HG02610 (cell line): ENCODE measurements at regions not wholly inside any gene's neighbourhood (a gene's known extent, or its start where the extent isn't known, plus 50 kb on each side); places are given as distances from the start of the nearest gene placed in this dataset.
A peak's percentile ranks its signal among the peaks of the same experiment; 100 is the strongest.

Experiments used
- ATAC-seq: cut with Tn5 transposase; IDR thresholded peaks from one replicate; pipeline ENCODE4 v1.9.1; 2021; ENCODE audit warnings: mild to moderate bottlenecking, moderate library complexity; ENCODE audit not compliant: unreplicated experiment

DNA sequence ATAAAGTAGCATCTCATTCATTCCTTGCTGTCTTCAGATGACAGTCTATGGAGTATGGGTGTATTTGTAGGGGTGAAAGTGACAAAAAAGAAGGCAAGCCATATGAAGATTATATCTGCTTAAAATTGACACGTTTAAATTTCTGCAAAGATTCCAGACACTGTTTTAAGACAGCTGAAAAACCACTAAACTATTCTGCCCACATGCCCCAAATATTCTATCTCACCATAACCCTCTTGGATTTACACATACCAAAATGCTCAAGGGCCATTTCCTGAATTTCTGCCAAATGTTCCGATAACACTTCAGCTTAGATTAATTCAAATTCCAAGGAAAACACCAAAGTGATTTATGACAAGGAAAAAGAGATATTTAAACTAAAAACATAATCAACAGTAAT lies 99.9 kb upstream of the IL6 start:
- no peak for ATAC-seq

DNA sequence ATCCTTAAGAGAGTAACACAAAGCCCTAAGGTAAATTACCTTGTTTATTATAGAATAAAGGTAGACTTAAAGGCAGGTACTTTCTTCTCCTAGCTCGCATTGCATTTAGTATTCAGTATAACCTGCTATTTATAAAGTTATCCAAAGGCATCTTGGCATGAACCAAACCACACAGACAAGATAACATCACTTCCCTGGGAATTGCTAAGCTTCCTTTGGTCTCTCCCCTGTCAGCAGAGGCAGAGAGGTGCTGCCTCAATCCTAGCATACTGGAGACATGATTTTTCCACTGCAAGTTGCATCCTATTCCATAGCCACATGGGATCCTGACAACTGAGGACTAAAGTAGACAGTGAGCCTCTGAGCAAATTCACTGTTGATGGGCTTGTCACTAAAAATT lies 101.7 kb upstream of the IL6 start:
- no peak for ATAC-seq

DNA sequence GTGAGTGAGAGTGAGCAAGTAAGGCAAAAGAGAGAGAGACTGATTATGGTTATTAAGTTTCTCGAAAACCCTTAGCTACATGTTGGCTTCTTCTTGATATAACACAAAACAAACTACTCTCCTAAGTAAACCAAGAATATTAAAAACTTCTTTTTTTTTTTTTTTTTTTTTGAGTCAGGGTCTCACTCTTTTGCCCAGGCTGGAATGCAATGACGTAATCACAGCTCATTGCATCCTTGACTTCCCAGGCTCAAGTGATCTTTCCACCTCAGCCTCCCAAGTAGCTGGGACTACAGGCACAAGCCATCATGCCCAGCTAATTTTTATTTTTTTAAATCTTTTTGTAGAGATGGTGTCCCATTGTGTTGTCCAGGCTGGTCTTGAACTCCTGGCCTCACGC lies 102.2 kb upstream of the IL6 start:
- ATAC-seq: no peak

DNA sequence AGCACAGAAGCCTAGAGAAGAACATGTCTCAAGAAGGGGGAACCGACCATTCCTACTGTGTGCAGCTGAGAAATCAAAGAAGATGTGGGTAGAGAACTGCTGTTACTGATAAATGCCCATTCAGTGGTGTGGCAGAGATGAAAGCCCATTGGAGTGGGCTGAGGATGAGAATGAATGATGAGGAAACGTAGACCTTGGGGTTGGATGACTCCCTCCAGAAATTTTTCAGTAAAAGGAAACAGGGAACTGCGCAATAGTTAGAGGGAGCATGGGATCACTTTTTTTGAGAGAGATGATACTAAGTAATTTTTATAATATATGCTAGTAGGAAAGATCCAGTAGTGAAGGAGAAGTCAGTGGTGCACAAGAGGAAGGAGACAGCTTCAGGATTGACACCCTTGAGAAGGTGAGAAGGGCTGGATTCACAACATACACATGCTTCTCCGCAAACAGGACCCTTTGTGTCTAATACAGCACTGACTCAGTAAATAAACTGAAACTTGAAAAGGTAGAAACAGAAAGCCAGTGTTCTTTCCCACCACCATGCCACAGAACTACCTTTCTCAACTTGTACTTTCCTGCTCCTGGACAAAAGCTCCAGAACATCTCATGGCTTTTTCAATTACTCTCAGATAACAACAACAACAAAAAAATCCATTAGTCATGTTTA lies 104.7 kb upstream of the IL6 start:
- ATAC-seq: no peak

DNA sequence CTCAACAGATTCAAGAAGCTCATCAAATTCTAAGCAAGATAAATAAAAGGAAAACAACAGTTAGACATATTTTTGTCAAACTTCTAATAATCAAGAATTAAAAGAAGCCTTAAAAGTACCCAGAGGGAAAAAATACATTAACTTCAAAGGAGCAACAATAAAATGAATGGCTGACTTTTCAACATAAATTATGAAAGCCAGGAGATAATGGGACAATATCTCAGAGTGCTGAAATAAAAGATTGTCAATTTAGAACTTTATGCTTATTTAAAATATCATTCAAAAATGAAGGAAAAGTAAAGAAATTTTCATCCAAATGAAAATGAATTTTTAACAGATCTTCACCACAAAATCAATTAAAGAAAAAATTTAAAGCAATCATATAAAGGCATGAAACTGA lies 108.5 kb upstream of the IL6 start:
- ATAC-seq: no peak

DNA sequence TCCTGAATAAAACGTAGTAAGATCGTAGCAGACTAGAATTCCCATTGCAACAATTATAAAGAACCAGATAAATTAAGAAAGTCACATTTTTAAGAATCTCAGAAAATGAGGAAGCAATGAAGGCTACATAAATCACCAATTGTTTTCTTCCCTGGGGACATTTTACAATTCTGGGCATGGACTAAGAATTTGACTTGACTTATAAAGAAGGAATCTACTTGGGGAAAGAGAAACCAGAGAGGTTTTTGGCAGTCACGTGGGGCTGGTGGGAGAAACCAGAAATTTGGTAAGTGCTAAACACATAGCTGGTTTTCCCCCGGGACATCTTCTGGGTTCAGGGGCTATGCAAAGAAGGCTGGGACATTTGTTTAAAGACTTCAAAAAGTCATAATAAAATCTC lies 109.8 kb upstream of the IL6 start:
- ATAC-seq: no peak

DNA sequence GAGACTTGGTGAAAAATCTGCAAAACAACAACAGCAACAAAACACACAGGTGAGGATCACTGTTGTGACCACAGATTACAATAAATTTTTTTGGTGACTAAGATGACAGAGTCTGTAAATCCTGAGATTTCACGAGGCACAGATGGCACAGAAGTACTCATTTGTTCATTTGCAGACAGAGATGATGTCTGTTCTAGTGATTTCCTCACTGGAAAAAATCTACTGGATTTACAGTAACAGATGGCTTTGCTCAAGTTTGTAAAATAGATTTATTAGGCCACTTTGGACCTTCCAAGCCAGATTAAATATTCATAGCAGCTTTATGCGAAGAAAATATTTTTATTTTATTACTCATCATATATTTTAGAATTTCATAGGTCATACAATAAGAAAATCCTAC lies 113.5 kb upstream of the IL6 start:
- no peak for ATAC-seq

DNA sequence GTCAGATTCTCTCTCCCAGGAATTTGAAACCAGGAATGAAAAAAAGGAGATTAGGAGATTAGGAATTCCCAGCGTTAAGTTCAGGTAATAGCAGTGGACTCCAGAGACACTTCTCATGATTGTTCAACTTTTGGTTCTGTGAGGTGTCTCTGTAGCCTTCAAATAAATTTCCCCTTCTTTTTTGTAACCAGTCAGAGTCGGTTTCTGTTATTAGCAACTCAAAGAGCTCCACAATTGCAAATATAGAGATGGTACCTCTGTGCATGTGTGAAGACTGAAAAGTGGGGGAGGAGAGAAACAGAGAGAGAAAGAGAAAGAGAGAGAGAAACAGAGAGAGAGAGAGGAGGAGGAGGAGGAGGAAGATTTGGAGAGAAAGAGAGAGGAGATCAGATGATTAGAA lies 112.8 kb upstream of the STEAP1B start:
- ATAC-seq: peak; percentile 61

DNA sequence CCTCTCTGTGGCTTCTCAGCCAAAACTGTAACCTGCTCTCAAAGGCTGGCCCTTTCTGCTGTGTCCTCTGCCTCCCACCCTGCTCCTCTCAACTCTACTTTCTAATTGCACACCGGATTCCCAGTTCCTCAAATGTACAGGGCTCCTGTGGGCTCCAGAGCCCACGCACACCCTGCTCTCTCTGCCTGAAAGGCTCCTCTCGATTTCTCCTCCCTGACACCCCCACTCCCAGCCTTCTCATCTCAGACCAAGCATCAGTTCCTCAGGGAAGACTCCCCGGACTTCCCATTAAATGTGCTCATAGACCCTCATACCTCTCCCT lies 111.7 kb upstream of the STEAP1B start:
- ATAC-seq: no peak

DNA sequence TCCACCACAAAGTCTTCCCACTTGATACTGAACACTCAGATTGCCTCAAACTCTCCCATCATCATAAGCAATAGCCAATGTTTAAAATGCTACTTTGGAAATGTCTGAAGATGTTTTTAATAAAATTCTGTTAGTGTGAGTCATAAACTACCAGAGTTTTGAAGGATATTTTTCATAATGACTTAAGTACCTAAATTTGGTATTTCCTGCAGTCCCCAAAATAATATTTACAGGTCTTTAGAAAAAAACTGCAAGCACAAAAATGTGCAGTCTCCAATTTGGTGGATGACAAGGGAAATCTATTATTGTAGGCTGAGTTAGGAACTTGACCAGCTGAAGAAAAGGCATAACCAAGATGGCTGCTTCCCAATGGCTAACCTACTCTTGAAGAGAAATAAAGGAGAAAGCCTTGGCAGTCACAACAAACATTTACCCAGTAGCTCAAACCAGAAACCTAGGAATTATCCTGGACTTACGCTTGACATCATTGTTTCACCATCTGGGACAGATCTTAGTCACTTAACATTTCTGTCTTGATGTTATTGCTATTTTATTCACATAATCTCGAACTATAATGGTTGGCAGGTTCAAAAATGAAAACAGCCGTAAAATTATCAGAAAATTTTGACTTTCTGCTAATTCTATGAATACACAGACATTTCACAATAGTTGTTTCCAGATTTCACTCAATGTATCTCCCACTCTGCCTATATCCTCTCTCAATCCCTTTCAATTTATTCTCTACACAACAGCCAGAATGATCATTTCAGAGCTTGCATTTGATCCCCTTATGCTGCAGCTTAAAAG lies 111.2 kb upstream of the STEAP1B start:
- ATAC-seq: no peak

DNA sequence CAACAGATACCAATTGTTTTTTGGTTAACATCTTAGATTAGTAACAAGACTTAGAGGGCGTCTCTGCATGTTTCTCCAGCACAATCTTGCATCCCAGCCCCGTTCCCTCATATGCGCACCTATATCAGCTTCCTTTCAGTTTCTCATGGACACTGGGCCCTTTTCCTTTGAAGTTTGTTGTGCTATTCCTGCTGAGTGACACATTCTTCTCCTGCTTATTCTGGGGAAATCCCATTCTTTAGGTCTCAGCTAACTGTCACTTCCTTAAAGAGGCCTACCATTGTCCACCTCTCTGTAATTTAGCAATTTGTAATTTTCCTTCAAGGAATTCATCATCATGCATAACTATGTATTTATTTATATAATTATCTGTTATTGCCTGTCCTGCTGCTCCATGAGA lies 110.3 kb upstream of the STEAP1B start:
- ATAC-seq: no peak

DNA sequence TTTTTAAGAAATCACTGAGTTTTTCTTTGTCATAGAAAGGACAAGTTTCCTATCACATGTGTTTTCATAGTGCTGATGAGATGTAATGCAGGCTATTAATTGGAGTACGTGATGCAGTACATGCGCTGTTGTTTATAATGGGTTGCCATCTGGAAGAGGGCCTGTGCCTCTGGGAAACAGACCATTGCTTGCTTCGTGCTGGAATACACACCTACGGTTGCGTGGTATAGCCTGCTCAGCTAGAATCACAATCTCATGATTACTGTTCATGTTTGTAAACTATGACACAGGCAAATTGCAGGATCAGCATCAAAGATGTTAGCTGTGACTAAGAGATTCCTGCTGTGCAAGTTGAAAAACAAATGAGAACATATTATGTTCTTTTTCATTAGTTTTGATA lies 107.2 kb upstream of the STEAP1B start:
- ATAC-seq: no peak

DNA sequence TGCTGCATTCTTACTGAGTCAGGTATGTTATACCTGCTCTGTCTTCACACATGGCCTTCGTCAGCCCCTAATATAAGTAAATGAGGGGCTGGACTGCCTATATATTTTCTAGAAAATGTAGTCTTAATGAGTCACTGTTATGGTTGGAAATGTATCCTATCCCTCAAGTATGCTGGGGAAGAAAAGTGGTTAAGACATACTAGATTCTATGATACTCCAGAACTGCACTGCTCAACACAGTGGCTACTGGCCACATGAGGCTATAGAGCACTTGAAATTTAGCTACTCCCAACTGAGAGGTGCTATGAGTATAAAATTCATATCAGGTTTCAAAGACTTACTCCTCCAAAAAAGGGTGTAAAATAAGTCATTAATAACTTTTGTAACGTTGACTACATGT lies 104.3 kb upstream of the STEAP1B start:
- no peak for ATAC-seq

DNA sequence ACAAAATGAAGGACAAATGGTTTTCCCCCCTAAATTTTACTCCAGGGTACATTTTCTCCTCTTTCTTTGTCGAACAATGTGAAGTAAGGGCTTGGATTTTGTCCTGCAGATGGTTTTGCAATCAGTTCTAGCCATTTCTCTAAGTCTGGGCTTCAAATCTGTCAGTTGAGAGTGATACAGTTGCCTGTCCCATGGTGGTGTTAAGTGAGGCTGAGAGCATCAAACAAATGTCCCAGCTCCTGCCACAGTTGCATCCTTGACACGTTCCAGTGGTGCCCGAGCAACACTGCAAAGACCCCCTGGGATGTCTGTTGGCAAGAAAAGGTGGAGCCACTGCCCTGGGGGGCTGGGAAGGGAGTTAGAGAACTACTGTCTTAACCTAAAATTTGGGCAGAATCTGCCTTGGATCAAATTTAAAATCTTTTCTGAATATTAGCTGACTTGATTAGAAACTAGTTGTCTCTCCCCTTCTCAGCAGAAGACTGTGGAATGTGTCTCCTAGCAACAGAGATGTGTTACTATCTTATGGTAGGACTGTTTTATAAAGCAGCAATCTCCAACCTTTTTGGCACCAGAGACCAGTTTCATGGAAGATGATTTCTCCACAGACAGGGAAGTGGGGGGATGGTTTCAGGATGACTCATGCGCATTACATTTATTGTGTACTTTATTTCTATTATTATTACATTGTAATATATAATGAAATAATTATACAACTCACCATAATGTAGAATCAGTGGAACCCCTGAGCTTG lies 102.0 kb upstream of the STEAP1B start:
- no peak for ATAC-seq

DNA sequence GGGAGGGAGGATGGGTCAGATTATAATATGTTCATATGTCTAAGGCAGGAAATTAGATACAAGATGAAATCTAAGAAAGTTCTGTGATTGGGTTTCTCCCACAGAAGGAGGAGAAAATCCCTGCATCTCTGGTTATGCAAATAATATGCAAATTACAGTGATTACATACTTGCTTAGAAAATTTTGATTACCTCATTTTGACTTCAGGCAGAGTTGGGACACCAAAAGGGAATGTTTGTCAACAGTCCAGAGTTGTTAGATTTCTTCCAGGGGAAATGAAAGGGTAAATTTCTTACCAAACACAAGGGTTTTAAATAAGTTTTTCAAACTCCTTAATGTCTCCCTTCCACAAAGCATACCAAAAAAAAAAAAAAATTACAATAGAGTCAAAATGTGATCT lies 101.4 kb upstream of the STEAP1B start:
- no peak for ATAC-seq

DNA sequence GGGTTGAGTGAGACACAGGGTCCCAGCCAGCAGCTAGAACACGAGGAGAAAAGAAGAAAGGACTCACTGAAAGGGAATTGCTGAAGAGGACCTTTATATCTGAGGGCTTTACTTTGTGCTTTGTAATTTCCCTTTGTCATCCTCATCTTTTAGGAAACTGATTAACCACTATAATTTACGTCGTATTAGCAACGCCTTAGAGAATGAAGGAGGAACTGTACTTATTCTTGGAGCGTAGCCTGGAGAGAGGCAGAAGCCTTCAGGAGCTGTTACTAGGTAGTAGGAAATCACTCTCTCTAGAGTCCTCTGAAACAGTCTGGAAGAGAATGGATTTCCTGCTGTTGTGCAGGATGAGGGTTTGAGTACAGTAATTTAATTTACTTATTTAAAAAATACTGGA lies 101.0 kb upstream of the STEAP1B start:
- ATAC-seq: no peak

DNA sequence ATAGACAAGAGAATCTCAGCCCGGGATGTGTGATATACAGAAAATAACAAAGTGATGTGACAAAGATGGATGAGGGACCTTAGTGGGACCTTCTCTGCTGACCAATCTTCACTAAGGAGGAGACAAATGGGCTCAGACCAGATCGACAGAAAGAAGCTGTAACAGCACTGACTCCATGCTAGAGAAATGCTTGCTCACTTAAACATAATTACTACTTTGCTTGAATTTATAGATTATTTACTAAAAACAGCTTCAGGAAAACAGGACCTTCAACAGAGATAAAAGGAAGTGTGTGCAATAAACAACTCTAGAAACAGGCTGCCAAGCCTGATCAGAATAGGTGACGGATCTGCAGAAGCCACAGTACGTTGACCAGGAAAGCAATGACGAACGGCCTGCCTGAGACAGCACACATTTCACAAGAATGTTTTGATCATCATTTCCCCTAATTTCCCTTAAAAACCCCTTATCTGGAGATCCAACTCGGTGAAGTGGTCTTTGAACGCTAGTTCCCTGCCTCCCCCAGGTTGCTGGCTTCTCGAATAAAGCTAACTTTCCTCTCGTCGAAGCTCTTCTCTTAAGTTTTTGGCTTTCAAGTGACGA lies 98.4 kb upstream of the STEAP1B start:
- no peak for ATAC-seq

DNA sequence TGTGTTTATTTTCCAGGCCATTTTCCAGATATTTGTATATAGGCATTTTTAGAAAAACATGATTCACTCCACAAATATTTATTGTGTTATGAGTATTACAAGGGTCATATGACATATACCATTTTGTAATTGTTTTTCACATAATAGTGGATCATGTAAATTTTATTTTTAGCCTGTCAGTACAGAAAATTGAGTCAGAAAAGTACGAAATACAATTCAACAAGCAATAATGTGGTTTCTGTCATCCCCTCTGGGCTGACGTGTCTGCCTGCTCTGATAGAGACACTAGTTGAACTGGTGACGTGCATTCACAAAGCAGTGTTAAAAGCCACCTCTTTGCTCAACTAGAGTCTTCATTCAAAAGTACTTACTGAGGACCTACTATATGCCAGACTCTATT lies 97.9 kb upstream of the STEAP1B start:
- ATAC-seq: no peak

DNA sequence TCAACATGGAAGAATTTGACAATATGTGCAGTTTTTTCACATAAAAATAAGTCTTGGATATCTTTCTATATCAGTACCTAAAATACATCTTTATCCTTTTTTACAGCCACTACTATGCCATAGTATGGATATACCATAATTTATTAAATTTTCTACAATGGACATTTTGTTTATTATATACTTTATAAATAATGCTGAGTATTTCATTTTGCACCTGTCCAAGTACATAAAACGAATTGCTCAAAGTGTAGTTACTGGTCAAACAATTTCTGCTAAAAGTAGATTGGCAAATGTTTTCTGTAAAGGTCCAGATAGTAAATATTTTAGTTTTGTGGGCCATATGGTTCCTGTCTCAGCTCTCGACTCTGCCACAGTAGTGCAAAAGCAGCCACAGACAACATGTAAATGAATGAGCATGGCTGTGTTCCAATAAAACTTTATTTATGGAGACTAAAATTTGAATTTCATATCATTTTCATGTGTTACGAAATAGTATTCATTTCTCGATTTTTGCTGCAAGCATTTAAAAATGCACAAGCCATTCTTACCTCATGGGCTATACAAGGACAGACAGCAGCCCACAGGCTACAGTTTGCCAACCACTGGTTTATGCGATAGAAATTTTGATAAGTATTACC lies 96.9 kb upstream of the STEAP1B start:
- ATAC-seq: no peak

DNA sequence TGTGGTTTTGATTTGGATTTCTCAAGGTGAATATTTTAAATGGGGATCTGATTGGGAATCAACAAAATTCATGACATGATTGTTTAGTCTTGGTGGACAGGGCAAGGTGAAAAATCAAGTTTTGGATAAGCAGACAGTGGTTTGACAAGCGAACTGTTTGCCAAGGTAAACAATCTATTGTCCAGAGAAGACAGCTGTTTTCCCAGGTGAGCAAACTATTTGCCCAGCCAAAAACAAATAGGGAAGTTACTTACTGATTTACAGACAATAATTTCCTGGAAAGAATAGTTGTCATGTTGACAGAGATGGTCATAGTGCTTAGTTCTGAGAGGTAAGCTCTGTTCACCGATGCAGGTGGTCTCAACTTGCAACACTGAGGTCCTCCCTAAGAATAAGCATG lies 94.0 kb upstream of the STEAP1B start:
- no peak for ATAC-seq

DNA sequence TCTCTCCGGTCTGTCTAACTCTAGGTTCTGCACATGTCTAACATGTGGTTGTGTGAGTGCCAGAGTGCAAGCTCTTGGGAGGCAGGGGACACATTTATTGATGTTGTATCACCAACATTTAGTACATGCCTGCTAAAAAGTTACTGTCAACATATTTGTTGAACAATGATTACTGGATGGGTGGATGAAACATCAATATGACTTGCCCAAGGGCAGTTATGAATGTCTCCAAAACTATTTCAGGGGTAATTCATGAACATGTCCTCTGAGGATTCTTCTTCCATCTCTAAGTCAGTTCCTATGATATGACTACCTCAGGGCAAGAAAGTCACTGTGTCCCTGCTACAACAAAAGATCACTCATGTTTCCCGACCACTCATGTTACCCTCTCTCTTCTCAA lies 91.3 kb upstream of the STEAP1B start:
- no peak for ATAC-seq
